ENCODE measurements at regions not wholly inside any gene's neighbourhood (a gene's known extent, or its start where the extent isn't known, plus 50 kb on each side); places are given as distances from the start of the nearest gene placed in this dataset.

- TF ChIP-seq CTCF (IDR thresholded peaks at IDR 0.05; ENCODE audit: borderline replicate concordance, extremely low read depth, low read length, poor library complexity, severe bottlenecking): no peak
- TF ChIP-seq EZH2 (IDR thresholded peaks at IDR 0.05; ENCODE audit: borderline replicate concordance, low read depth, low read length, severe bottlenecking): no peak
Measured at GRCh38 chr20:54364365-54364764, 111.0 kb upstream of the DOK5 start.

All from DND-41 (cell line).